GM23338 (cell line): ENCODE measurements at regions not wholly inside any gene's neighbourhood (a gene's known extent, or its start where the extent isn't known, plus 50 kb on each side); places are given as distances from the start of the nearest gene placed in this dataset.

ENCODE experiments used
- ATAC-seq: fragments of 200-7000 bp; cut with Tn5 transposase; 3 replicates; pipeline ENCODE4 v1.9.1; 2020
- DNase-seq: peaks from one replicate; pipeline ENCODE4 v3.0.0-alpha.2; 2015; ENCODE audit warnings: low spot score
- H2AFZ ChIP-seq: fragments of 200-600 bp; sonication (generic); 2 replicates; pipeline ENCODE4 v1.8.0; 2016; ENCODE audit warnings: antibody characterized with exemption, mild to moderate bottlenecking, moderate library complexity
- H3F3A ChIP-seq: fragments of 200-600 bp; sonication (generic); replicated peaks from 2 replicates; pipeline ENCODE4 v1.8.0; 2017; ENCODE audit warnings: antibody characterized with exemption, mixed run types, low read depth
- H3K27ac ChIP-seq: fragments of 200-600 bp; sonication (generic); 2 replicates; pipeline ENCODE4 v1.6.1; 2016; ENCODE audit warnings: low read depth
- H3K27me3 ChIP-seq: fragments of 200-600 bp; sonication (generic); 2 replicates; pipeline ENCODE4 v1.8.0; 2016; ENCODE audit warnings: mild to moderate bottlenecking, mixed run types, moderate library complexity; ENCODE audit not compliant: insufficient read depth
- H3K36me3 ChIP-seq: fragments of 200-600 bp; sonication (generic); 2 replicates; pipeline ENCODE4 v1.8.0; 2016; ENCODE audit warnings: mild to moderate bottlenecking; ENCODE audit not compliant: insufficient read depth
- H3K4me1 ChIP-seq: fragments of 200-600 bp; sonication (generic); 2 replicates; pipeline ENCODE4 v1.8.0; 2016; ENCODE audit warnings: mild to moderate bottlenecking, moderate library complexity; ENCODE audit not compliant: insufficient read depth
- H3K4me2 ChIP-seq: fragments of 200-600 bp; sonication (generic); 2 replicates; pipeline ENCODE4 v1.7.1; 2017; ENCODE audit warnings: mixed run types
- H3K4me3 ChIP-seq: fragments of 200-600 bp; sonication (generic); 2 replicates; pipeline ENCODE4 v1.6.1; 2016; ENCODE audit warnings: mixed run types
- H3K79me2 ChIP-seq: fragments of 200-600 bp; sonication (generic); replicated peaks from 2 replicates; pipeline ENCODE4 v1.8.0; 2017; ENCODE audit warnings: mild to moderate bottlenecking; ENCODE audit not compliant: insufficient read depth
- H3K9me2 ChIP-seq: fragments of 200-600 bp; sonication (generic); 2 replicates; pipeline ENCODE4 v1.8.0; 2017; ENCODE audit not compliant: insufficient read depth
- H4K20me1 ChIP-seq: fragments of 200-600 bp; sonication (generic); replicated peaks from 2 replicates; pipeline ENCODE4 v1.8.0; 2017; ENCODE audit warnings: mild to moderate bottlenecking; ENCODE audit not compliant: insufficient read depth
- H3K27ac Mint-ChIP-seq: 2 replicates; pipeline ENCODE4 v1.8.0; 2020; ENCODE audit warnings: inconsistent platforms, mild to moderate bottlenecking, moderate library complexity, mixed read lengths
- H3K27me3 Mint-ChIP-seq: 3 replicates; pipeline ENCODE4 v1.8.0; 2022; ENCODE audit warnings: low read depth, mild to moderate bottlenecking, moderate library complexity, mixed read lengths, inconsistent platforms; ENCODE audit not compliant: insufficient read depth, poor library complexity
- H3K36me3 Mint-ChIP-seq: 3 replicates; pipeline ENCODE4 v1.8.0; 2021; ENCODE audit warnings: low read depth, mild to moderate bottlenecking, inconsistent platforms, moderate library complexity, mixed read lengths
- H3K4me1 Mint-ChIP-seq: 3 replicates; pipeline ENCODE4 v1.8.0; 2020; ENCODE audit warnings: mild to moderate bottlenecking, inconsistent platforms, mixed read lengths
- H3K4me3 Mint-ChIP-seq: 3 replicates; pipeline ENCODE4 v1.8.0; 2021; ENCODE audit warnings: moderate library complexity, mild to moderate bottlenecking, inconsistent platforms, mixed read lengths
- H3K9me3 Mint-ChIP-seq: 3 replicates; pipeline ENCODE4 v1.8.0; 2020; ENCODE audit warnings: moderate library complexity, mild to moderate bottlenecking, inconsistent platforms, mixed read lengths
- EZH2phosphoT487 ChIP-seq: fragments of 200-600 bp; sonication (generic); IDR thresholded peaks from one replicate; pipeline ENCODE4 v1.8.1; 2018; ENCODE audit warnings: antibody characterized with exemption; ENCODE audit not compliant: unreplicated experiment
- ZNF114 ChIP-seq: fragments of 250-450 bp; sonication (Bioruptor Pico); IDR thresholded peaks from 2 replicates; pipeline ENCODE4 v1.5.0; 2020; ENCODE audit warnings: mild to moderate bottlenecking, moderate library complexity
- ZNF331 ChIP-seq: fragments of 250-450 bp; sonication (Bioruptor Pico); IDR thresholded peaks from 2 replicates; pipeline ENCODE4 v1.5.0; 2020; ENCODE audit warnings: low read depth, mild to moderate bottlenecking, moderate library complexity
- TF ChIP-seq, protein P1 (sequence below): IDR thresholded peaks from one replicate; pipeline ENCODE4 v1.6.1; 2018; ENCODE audit warnings: antibody characterized with exemption; ENCODE audit not compliant: unreplicated experiment
- TF ChIP-seq, protein P2 (sequence below): fragments of 250-450 bp; sonication (Bioruptor Pico); IDR thresholded peaks from 2 replicates; pipeline ENCODE4 v1.5.0; 2020; ENCODE audit warnings: mild to moderate bottlenecking, moderate library complexity

DNA sequence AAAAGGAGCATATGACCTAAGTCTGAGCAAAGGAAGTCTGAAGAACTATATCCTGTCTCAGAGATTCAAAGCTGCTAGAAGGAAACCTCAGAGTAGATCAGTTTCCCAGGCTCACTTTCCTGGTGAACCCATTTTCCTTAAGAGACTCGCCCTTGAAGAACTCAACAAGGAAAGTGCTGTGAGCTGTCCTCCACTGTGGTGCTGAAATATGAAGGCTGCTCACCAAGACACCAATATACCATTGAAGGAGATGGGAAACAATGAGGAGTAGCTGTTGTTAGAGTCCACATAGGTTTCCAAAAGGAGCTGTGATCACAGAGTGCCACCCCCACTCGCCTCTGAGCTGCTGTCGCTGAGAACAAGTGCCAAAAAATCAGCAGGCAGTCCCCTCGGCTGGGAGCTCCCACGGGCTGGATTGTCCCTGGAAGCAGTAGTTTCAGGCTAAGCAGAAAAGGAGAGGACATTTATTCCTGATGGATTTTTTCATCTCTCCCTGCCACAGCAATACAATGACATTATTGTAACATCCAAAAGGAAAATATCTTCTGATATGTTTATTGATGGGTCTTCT lies 282.1 kb downstream of the RPS29 start (continued):
- TF ChIP-seq, protein P1, sequence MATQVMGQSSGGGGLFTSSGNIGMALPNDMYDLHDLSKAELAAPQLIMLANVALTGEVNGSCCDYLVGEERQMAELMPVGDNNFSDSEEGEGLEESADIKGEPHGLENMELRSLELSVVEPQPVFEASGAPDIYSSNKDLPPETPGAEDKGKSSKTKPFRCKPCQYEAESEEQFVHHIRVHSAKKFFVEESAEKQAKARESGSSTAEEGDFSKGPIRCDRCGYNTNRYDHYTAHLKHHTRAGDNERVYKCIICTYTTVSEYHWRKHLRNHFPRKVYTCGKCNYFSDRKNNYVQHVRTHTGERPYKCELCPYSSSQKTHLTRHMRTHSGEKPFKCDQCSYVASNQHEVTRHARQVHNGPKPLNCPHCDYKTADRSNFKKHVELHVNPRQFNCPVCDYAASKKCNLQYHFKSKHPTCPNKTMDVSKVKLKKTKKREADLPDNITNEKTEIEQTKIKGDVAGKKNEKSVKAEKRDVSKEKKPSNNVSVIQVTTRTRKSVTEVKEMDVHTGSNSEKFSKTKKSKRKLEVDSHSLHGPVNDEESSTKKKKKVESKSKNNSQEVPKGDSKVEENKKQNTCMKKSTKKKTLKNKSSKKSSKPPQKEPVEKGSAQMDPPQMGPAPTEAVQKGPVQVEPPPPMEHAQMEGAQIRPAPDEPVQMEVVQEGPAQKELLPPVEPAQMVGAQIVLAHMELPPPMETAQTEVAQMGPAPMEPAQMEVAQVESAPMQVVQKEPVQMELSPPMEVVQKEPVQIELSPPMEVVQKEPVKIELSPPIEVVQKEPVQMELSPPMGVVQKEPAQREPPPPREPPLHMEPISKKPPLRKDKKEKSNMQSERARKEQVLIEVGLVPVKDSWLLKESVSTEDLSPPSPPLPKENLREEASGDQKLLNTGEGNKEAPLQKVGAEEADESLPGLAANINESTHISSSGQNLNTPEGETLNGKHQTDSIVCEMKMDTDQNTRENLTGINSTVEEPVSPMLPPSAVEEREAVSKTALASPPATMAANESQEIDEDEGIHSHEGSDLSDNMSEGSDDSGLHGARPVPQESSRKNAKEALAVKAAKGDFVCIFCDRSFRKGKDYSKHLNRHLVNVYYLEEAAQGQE, result peak; percentile 94

DNA sequence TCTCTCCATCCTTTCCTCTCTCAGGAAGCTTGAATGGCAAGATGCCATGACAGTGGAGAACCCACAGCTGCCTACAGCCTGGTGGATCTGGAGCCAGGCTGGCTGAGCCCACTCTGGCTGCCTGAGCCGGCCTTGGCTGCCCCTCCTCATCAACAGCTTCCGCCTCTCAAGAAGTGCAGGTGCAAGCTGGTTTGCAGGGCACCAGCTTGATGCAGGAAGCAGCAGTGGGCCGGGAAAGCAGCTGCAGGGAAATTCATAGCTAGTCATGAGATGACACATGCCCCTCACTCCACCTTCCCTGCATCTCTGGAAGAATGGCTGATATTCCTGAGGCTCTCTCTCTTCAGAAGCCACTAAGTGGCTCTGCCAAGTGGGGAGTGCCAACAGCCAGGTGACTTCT lies 289.1 kb downstream of the RPS29 start:
- ATAC-seq, result no peak
- Histone ChIP-seq H3K4me3 (no peak overlapping the region), H4K20me1 (no peaks in the 10 kb centered on the region), H3K27me3 (no peaks in the 10 kb centered on the region), H3K79me2 (no peaks in the 10 kb centered on the region), H3K4me2 (no peak overlapping the region), H2AFZ (no peak overlapping the region), H3K27ac (no peak overlapping the region), H3F3A (no peaks in the 10 kb centered on the region), H3K9me2 (peaks cover 7% of the 10 kb centered on the region; the same call in 1 of the 2 replicates), H3K4me1 (peaks cover 4% of the 10 kb centered on the region; the same call in 1 of the 2 replicates), H3K36me3 (no peaks in the 10 kb centered on the region)
- no peaks in the 10 kb centered on the region for H3K27me3 Mint-ChIP-seq
- no peak for TF ChIP-seq EZH2phosphoT487
- TF ChIP-seq, protein P1, result no peak
- no peak for TF ChIP-seq ZNF114
- TF ChIP-seq, protein P2, sequence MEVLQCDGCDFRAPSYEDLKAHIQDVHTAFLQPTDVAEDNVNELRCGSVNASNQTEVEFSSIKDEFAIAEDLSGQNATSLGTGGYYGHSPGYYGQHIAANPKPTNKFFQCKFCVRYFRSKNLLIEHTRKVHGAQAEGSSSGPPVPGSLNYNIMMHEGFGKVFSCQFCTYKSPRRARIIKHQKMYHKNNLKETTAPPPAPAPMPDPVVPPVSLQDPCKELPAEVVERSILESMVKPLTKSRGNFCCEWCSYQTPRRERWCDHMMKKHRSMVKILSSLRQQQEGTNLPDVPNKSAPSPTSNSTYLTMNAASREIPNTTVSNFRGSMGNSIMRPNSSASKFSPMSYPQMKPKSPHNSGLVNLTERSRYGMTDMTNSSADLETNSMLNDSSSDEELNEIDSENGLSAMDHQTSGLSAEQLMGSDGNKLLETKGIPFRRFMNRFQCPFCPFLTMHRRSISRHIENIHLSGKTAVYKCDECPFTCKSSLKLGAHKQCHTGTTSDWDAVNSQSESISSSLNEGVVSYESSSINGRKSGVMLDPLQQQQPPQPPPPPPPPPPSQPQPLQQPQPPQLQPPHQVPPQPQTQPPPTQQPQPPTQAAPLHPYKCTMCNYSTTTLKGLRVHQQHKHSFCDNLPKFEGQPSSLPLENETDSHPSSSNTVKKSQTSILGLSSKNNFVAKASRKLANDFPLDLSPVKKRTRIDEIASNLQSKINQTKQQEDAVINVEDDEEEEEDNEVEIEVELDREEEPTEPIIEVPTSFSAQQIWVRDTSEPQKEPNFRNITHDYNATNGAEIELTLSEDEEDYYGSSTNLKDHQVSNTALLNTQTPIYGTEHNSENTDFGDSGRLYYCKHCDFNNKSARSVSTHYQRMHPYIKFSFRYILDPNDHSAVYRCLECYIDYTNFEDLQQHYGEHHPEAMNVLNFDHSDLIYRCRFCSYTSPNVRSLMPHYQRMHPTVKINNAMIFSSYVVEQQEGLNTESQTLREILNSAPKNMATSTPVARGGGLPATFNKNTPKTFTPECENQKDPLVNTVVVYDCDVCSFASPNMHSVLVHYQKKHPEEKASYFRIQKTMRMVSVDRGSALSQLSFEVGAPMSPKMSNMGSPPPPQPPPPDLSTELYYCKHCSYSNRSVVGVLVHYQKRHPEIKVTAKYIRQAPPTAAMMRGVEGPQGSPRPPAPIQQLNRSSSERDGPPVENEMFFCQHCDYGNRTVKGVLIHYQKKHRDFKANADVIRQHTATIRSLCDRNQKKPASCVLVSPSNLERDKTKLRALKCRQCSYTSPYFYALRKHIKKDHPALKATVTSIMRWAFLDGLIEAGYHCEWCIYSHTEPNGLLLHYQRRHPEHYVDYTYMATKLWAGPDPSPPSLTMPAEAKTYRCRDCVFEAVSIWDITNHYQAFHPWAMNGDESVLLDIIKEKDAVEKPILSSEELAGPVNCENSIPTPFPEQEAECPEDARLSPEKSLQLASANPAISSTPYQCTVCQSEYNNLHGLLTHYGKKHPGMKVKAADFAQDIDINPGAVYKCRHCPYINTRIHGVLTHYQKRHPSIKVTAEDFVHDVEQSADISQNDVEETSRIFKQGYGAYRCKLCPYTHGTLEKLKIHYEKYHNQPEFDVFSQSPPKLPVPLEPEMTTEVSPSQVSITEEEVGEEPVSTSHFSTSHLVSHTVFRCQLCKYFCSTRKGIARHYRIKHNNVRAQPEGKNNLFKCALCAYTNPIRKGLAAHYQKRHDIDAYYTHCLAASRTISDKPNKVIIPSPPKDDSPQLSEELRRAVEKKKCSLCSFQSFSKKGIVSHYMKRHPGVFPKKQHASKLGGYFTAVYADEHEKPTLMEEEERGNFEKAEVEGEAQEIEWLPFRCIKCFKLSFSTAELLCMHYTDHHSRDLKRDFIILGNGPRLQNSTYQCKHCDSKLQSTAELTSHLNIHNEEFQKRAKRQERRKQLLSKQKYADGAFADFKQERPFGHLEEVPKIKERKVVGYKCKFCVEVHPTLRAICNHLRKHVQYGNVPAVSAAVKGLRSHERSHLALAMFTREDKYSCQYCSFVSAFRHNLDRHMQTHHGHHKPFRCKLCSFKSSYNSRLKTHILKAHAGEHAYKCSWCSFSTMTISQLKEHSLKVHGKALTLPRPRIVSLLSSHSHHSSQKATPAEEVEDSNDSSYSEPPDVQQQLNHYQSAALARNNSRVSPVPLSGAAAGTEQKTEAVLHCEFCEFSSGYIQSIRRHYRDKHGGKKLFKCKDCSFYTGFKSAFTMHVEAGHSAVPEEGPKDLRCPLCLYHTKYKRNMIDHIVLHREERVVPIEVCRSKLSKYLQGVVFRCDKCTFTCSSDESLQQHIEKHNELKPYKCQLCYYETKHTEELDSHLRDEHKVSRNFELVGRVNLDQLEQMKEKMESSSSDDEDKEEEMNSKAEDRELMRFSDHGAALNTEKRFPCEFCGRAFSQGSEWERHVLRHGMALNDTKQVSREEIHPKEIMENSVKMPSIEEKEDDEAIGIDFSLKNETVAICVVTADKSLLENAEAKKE, result no peak
- TF ChIP-seq ZNF331 (CRISPR knock-in tag), result no peak
- no peak overlapping the region for H3K4me3 Mint-ChIP-seq
- H3K27ac Mint-ChIP-seq, result no peak overlapping the region
- H3K36me3 Mint-ChIP-seq, result no peaks in the 10 kb centered on the region
- DNase-seq, result no peak
- no peaks in the 10 kb centered on the region for H3K9me3 Mint-ChIP-seq
- H3K4me1 Mint-ChIP-seq, result peaks cover 9% of the 10 kb centered on the region
